ENCODE measurements at regions not wholly inside any gene's neighbourhood (a gene's known extent, or its start where the extent isn't known, plus 50 kb on each side); places are given as distances from the start of the nearest gene placed in this dataset.

GRCh38 chr5:4970171-4970570 lies 170.0 kb upstream of the ADAMTS16 start:
- TF ChIP-seq, protein P1, sequence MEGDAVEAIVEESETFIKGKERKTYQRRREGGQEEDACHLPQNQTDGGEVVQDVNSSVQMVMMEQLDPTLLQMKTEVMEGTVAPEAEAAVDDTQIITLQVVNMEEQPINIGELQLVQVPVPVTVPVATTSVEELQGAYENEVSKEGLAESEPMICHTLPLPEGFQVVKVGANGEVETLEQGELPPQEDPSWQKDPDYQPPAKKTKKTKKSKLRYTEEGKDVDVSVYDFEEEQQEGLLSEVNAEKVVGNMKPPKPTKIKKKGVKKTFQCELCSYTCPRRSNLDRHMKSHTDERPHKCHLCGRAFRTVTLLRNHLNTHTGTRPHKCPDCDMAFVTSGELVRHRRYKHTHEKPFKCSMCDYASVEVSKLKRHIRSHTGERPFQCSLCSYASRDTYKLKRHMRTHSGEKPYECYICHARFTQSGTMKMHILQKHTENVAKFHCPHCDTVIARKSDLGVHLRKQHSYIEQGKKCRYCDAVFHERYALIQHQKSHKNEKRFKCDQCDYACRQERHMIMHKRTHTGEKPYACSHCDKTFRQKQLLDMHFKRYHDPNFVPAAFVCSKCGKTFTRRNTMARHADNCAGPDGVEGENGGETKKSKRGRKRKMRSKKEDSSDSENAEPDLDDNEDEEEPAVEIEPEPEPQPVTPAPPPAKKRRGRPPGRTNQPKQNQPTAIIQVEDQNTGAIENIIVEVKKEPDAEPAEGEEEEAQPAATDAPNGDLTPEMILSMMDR (IDR thresholded peaks at IDR 0.05): no peak
- no peak for TF ChIP-seq EZH2 (IDR thresholded peaks at IDR 0.05; ENCODE audit: borderline replicate concordance, insufficient read depth, low read depth, low read length, poor library complexity, severe bottlenecking)
